GM08714 (cell line): ENCODE measurements at regions not wholly inside any gene's neighbourhood (a gene's known extent, or its start where the extent isn't known, plus 50 kb on each side); places are given as distances from the start of the nearest gene placed in this dataset.
A peak's percentile ranks its signal among the peaks of the same experiment; 100 is the strongest.
"Not testable (repeated sequence)": the region's sequence is repeated elsewhere in the genome, so short reads cannot be mapped to it uniquely, and the experiment has no call there.

Experiments
- H3K4me3 ChIP-seq: fragments of 200-500 bp; sonication (Bioruptor generic); 2 replicates; pipeline ENCODE4 v1.5.1; 2014; ENCODE audit warnings: mild to moderate bottlenecking, low read length, inconsistent platforms
- ZNF274 ChIP-seq: IDR thresholded peaks from 2 replicates; pipeline ENCODE4 v1.6.1; 2012; ENCODE audit warnings: mild to moderate bottlenecking, low read depth, low read length

DNA sequence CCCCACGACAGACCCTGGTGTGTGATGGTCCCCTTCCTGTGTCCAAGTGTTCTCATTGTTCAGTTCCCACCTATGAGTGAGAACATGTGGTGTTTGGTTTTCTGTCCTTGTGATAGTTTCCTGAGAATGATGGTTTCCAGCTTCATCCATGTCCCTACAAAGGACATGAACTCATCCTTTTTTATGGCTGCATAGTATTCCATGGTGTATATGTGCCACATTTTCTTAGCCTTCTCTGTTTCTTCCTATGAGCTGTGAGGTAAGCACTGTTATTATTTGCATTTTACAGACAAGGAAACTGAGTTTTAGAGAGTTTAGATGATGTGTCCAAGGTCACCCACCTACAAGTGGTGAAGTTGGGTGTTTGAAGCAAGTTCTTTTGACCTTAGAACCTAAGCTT, 51.1 kb upstream of the BNC1 start:
- not testable (repeated sequence) for H3K4me3 ChIP-seq

DNA sequence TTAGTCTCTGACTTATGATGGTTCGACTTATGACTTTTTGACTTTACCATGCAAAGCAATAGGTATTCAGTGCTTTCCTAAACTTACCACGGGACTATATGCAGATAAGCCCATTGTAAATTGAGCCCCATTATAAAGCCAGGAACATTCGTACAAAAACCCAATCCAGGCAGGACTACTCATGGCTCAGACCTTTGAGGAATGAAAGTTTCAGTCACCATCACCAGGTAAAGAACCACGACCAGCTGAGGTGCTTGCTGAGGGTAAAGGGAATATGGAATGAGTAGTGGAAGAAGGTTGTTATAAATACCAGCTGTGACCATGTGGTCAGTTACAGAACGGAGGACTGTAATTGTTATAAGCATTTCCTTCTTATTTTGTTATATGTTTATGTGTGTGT, 54.9 kb upstream of the BNC1 start:
- no peak for TF ChIP-seq ZNF274
- no peak overlapping the region for H3K4me3 ChIP-seq

DNA sequence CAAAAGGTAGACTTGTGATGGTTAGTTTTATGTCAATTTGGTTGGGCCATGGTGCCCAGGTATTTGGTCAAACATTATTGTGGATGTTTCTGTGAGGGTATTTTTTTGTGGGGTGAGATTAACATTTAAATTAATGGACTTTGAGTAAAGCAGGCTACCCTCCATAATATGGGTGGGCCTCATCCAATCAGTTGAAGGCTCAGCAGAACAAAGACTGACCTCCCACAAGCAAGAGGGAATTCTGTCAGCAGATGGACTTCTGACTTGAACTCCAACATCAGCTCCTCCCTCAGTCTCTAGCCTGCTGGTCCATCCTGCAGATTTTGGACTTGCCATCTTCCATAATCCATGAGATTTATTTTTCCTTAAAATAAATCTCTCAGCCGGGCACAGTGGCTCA, 55.6 kb upstream of the BNC1 start:
- TF ChIP-seq ZNF274 = no peak
- H3K4me3 ChIP-seq = no peak overlapping the region

DNA sequence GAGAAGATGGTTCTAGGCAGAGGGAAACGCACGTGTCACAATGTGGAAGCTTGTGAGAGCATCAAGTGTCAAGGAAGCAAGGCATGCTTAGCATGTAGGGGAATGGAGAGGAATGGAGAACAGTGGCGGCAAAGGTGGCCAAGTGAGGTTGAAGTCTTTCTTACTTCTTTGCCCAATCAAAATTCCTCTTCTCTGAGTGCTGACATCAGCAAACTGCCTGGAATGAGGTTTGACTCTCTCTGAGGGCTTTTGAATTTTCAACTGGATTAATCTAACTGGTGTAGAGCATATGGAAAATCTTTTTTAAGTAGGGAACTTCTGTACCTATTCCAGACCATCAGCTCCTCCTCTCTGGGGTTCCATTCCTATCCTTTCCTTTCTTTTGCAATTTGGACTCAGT, 61.9 kb upstream of the BNC1 start:
- H3K4me3 ChIP-seq = no peak overlapping the region
- no peak for TF ChIP-seq ZNF274

DNA sequence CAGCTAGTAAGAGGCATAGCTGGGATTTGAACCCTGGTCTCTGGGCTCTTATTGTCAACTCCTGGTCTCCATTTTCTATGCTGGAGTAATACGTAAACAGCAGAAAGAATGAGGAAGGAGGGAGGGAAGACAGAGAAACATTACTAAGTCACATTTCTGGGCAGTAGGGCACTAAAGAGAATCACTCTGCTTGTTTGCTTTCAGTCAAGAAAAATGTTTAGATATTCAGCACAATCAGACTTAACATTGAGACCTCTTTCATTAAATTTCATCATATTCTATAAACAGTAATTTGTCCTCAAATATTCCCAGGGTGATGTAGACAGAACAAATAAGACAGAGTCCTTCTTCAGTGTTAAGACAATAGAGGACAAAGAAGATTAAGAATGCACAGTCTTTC, 67.7 kb upstream of the BNC1 start:
- H3K4me3 ChIP-seq = no peak overlapping the region
- TF ChIP-seq ZNF274 = no peak

DNA sequence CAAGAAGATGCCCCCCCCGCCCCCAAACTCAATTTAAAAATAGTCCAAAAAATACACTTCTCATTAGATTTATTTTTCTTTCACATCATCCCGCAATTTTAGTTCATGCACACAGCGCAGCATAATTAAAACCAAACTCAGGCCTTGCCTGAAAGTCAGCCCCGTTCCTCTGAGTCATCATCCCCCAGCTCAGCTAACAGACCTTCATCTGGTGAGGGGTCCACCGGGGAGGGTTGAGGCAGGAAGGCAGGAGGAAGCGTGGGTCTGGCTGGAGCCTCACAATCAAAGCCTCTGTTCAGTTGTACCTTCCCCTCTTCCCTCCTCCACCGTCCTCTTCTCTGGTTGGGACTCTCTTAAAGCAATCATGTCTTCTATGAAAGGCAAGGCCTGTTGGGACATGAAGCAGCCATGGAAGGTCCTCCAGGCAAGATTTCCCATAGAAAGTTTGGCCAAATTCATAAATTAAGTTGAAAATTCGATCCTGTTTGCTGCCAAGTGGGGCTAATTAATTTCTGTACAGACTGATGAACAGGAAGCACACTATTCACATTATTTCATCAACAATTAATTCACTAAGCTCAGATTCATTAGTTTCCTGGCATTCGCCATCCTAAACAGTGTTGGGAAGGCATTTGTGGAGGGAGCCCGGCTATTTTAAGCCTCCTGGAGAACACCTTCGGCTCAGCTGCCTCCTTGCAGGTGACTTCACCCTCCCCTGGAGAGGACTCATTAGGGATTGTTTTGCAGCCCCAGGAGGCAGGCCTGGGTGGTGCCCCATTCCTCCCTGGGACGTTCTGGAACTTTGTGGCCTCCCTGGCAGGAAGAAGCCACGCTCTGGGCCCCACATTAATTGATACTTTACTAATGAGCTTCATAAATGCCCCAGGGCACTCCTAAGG, 72.3 kb upstream of the BNC1 start:
- no peak overlapping the region for H3K4me3 ChIP-seq
- no peak for TF ChIP-seq ZNF274

DNA sequence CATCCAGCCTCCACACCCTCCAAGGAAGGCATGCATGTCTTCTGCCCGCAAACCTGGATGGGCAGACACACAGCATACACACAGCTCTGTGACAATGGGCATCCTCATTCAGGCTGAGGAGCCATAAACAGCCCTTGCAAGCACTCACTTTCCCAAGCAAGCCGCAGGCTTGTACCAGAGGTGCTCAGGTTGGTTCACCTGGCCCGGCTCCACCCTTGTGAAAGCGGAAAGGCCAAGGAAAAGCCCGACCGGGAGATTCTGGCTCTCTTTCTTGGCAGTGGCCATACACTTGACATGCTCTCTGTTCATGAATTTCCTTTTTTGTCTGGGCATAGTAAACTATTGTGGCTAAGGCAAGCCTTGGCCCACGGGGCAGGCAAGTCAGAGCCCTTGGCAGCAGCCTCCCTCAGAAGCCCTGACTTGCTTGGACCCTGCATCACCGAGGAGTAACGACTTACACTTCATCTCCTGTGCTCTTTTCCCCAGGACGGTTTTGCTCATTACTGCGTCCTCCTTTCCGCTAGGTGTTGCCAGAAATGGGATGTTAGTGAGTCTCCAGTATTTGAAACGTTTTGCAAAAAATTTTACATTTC, 74.6 kb upstream of the BNC1 start:
- H3K4me3 ChIP-seq = no peak overlapping the region

DNA sequence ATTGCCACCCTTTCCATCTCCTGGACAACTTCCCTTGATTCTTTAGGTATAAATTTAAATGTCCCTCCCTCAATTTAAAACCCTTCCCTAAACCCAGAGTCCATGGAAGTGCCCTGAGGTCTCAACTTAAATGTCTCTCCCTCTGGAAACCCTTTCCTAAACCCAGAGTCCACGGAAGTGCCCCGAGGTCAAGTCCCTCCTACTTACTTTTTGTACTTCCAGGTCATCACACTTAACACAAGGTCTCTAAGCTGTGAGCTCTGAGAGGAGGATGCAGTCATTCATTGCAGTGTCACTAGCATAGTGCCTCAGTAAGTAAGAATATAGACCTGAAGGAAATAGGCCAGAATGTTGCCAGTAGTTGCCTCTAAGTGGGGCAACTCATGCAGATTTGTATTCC, 78.2 kb upstream of the BNC1 start:
- no peak for TF ChIP-seq ZNF274
- no peak overlapping the region for H3K4me3 ChIP-seq

More for the DNA sequence above, 74.6 kb upstream of the BNC1 start:
- TF ChIP-seq ZNF274 = no peak

DNA sequence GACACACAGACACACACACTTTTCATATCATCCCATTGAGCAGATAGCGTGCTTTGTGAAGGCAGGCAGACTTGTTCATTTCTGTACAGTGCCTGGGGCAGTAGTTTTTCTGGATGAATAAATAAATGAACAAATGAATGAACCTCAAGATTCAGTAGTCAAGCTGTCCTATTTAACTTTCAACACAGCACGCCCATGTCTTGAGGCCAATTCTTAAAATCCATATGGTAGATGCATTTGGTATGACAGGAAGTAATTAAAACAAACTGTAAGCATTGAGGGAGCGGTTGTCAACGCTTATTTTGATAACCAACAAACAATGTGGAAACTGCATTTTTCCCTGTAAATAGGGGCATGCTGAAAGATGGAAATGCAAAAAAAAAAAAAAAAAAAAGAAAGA, 80.0 kb upstream of the BNC1 start:
- TF ChIP-seq ZNF274 = no peak

DNA sequence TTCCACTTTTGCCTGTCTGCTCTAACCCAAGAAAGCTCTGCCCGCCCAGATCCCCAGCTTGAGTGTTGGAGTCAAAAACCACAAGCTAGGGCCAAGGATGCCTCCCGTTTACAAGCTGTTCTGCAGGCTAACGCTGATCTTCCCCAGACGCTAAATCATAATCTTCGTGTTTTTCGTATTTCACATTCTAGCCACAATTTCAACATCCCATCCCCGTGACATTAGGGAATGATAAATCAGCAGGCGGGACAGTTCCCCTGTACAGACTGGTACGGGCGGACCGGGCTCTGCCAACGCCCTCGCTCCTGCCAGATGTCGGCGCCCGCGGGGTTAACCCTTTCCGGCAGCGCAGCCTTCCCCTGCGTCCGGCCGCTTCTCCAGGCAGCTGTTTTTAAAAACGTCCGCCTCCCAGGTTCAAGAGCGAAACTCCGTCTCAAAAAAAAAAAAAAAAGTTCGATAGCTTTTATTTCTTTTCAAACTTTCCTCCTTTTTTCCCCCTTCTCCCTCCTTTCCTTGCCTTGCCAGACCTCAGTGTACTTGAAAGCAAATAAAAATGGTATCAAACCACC, 81.0 kb upstream of the BNC1 start:
- no peak for TF ChIP-seq ZNF274

More for the DNA sequence above, 80.0 kb upstream of the BNC1 start:
- no peak overlapping the region for H3K4me3 ChIP-seq

DNA sequence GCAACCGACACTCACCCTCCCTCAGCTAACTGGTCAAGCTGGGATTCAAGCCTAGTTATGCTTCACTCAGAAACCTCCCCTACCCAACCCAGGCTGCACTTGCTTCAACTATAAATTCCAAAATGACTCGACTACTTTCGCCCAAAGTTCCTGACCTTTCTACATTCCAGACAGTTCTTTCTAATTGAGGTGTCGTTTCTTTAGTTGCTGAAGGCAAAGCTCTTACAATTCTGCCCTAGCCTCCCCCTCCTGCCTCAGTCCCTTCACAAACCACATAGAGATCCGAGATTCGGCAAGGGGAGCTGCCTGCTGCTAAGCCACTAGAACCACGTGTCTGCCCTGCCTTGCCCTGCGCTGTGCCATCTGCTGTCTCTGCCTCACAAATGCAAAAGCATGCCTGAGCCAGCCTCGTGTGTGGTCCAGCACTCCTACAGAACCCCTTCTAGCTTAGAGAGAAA, 74.7 kb upstream of the SH3GL3 start:
- TF ChIP-seq ZNF274 = no peak
- H3K4me3 ChIP-seq = no peak overlapping the region

More for the DNA sequence above, 81.0 kb upstream of the BNC1 start:
- peak overlapping the region; percentile 7; the same call in 1 of the 2 replicates for H3K4me3 ChIP-seq

DNA sequence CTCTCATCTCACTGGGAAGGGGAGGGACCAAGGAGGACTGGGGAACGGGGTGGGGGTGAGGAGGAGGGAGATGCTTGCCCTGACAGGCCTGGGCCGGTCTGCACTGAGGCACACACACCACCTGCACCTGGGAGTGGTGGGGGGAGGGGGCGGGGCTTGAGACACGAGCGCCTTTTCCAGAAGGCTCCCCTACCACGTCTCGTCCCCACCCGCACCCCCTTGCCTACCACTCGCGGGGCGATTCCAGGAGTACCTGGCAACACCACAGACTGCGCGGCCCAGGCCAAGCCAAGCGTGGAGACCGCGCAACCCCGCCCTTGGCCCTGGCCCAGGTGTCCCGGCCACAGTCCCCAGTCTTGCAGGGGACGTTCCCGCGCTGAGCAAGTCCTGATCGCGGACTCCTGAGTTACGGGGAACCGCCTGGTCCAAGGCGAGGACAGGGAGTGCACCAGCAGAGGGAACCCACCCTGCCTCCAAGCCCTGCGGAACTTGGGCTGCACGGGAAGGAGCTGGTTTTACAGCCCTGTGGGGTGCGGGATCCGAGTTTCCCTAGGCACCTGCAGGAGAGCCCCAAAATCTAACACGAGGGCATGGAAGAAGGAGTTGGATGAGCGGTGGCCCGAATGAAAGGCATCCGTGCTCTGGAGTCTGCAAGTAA, 68.1 kb upstream of the SH3GL3 start:
- no peak overlapping the region for H3K4me3 ChIP-seq
- TF ChIP-seq ZNF274 = no peak

DNA sequence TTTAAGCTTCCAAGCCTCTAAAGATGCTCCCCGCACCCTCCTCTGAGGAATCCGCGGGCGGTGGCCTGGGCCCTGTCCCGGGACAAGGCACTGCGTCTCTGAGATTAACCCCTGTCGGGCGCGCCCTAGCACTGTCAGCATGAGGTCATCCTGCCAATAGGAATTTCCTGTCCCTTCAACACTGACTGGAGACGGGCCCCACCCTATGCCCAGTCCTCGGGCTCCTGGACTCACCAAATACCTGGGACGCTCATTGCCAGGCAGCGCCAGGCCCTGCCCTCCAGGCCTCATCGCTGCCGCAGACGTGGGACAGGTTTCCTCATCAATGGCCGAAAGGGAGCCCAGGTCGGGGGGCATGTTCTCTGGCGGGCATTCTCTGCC, 67.6 kb upstream of the SH3GL3 start:
- no peak overlapping the region for H3K4me3 ChIP-seq
- TF ChIP-seq ZNF274 = no peak

DNA sequence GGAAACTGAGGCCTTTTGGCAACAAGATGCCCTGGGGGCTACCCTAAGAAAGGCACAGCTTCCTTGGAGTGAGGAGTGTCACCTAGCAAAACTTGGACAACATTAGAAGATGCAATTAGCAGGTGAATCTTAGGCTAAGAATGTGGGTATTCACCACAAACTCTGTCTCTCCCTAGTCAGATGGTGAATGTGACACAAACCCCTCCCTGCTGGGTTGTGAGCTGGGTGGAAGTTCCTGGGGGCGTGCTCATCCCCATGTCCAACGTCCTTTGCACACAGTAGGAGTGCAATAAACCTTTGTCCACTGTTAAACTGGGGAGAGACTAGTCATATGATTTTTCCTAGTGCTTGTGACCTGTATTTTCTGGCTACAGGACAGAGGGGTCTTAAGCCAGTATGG, 67.1 kb upstream of the SH3GL3 start:
- no peak for TF ChIP-seq ZNF274
- no peak overlapping the region for H3K4me3 ChIP-seq
